Breast epithelium (tissue), 4 donors: ENCODE measurements at regions not wholly inside any gene's neighbourhood (a gene's known extent, or its start where the extent isn't known, plus 50 kb on each side); places are given as distances from the start of the nearest gene placed in this dataset.

Experiments
- DNase-seq, 2 donors: peaks; one replicate each; pipeline ENCODE4 v3.0.0-alpha.2; 2019; ENCODE audit warnings: low spot score in 2 of 2
- H3K27ac ChIP-seq, 2 donors: fragments of 200-600 bp; sonication (generic) in 1 of 2; one replicate each; pipeline ENCODE4 v1.5.1; 2016 to 2019; ENCODE audit warnings: mild to moderate bottlenecking in 1 of 2
- H3K27me3 ChIP-seq, 2 donors: fragments of 200-600 bp; sonication (generic) in 1 of 2; one replicate each; pipeline versions ENCODE4 v1.5.1 to v1.6.0; 2017 to 2019; ENCODE audit warnings: control low read depth in 1 of 2, mild to moderate bottlenecking in 1 of 2
- H3K36me3 ChIP-seq: fragments of 200-600 bp; one replicate; pipeline ENCODE4 v1.5.1; 2019
- H3K4me1 ChIP-seq, 2 donors: fragments of 200-600 bp; sonication (generic); one replicate each; pipeline ENCODE4 v1.5.1; 2016 to 2019; ENCODE audit warnings: control low read depth in 1 of 2
- H3K4me3 ChIP-seq, 3 donors: fragments of 200-600 bp; sonication (generic); 1 replicate in 2 of 3; 2 replicates in 1 of 3; pipeline ENCODE4 v1.5.1; 2016 to 2019; ENCODE audit warnings: mild to moderate bottlenecking in 3 of 3, moderate library complexity in 2 of 3
- H3K9me3 ChIP-seq, 2 donors: fragments of 200-600 bp; sonication (generic) in 1 of 2; one replicate each; pipeline ENCODE4 v1.5.1; 2016 to 2019; ENCODE audit warnings: control low read depth in 1 of 2
- POLR2A ChIP-seq: fragments of 450-650 bp; IDR thresholded peaks from one replicate; pipeline ENCODE4 v1.6.1; 2016; ENCODE audit warnings: antibody characterized with exemption, mild to moderate bottlenecking, moderate library complexity
- POLR2AphosphoS5 ChIP-seq, 3 donors: sonication (generic); formaldehyde crosslinking; IDR thresholded peaks; one replicate each; pipeline ENCODE4 v1.6.1; 2017; ENCODE audit warnings: antibody characterized with exemption in 3 of 3
- intact Hi-C: fragments of 100-400 bp; cut with DNase I; formaldehyde crosslinking; loops from one replicate; pipeline ENCODE4 v1.15.1; 2023; ENCODE audit warnings: low total_unique reads
- TF ChIP-seq, protein P1 (sequence below), 3 donors: fragments of 450-650 bp; IDR thresholded peaks; one replicate each; pipeline ENCODE4 v1.5.1; 2016 to 2017; ENCODE audit warnings: antibody characterized with exemption in 3 of 3, mild to moderate bottlenecking in 3 of 3, moderate library complexity in 3 of 3

DNA sequence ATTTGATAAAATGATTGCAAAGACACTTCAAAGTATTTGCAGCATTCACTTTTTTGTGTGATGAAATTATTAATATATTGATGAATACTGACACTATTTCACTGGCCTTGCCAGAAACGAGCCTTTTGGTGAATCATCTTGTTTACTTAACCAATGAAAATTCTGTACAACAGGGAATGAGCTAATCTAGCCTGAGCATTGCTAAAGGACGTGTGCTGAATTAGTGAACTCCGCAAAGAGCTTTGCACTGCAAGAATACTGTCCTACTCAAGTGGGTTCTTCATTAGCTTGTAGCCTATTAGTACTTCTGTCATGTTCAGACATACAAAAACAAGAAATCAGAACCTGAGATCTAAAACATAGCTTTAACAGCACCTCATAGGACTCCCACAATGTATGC, 172.0 kb upstream of the NRSN1 start:
- Histone ChIP-seq H3K9me3 (no peaks in the 10 kb centered on the region), H3K4me1 (no peaks in the 10 kb centered on the region), H3K27ac (no peak overlapping the region), H3K36me3 (no peaks in the 10 kb centered on the region), H3K27me3 (no peaks in the 10 kb centered on the region), H3K4me3 (no peak overlapping the region)
- DNase-seq, result no peak
- intact Hi-C loops, result no loop called here
- TF ChIP-seq, protein P1, sequence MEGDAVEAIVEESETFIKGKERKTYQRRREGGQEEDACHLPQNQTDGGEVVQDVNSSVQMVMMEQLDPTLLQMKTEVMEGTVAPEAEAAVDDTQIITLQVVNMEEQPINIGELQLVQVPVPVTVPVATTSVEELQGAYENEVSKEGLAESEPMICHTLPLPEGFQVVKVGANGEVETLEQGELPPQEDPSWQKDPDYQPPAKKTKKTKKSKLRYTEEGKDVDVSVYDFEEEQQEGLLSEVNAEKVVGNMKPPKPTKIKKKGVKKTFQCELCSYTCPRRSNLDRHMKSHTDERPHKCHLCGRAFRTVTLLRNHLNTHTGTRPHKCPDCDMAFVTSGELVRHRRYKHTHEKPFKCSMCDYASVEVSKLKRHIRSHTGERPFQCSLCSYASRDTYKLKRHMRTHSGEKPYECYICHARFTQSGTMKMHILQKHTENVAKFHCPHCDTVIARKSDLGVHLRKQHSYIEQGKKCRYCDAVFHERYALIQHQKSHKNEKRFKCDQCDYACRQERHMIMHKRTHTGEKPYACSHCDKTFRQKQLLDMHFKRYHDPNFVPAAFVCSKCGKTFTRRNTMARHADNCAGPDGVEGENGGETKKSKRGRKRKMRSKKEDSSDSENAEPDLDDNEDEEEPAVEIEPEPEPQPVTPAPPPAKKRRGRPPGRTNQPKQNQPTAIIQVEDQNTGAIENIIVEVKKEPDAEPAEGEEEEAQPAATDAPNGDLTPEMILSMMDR (IDR thresholded peaks at IDR 0.05), result no peak

- no peak overlapping the region for H3K27ac ChIP-seq
- no peaks in the 10 kb centered on the region for H3K36me3 ChIP-seq
- no peaks in the 10 kb centered on the region for H3K27me3 ChIP-seq
- no peaks in the 10 kb centered on the region for H3K9me3 ChIP-seq
- no peaks in the 10 kb centered on the region for H3K4me1 ChIP-seq
- H3K4me3 ChIP-seq, result no peak overlapping the region
- no peak for DNase-seq
- intact Hi-C loops, result loop anchor here (5.0 kb wide), 1 partner anchor 350 kb away; no protein-coding TSS in a partner anchor
- TF ChIP-seq, protein P1 (IDR thresholded peaks at IDR 0.05), result no peak
- TF ChIP-seq POLR2AphosphoS5 (IDR thresholded peaks at IDR 0.05) (no peak), POLR2A (no peak)
These were observed 169.0 kb upstream of the NRSN1 start for GRCh38 chr6:23957017-23957416.

- intact Hi-C loops, result loop anchor here (5.0 kb wide), 1 partner anchor 48 kb away; no protein-coding TSS in a partner anchor
- Histone ChIP-seq H3K27ac (no peak overlapping the region), H3K9me3 (no peaks in the 10 kb centered on the region), H3K36me3 (no peaks in the 10 kb centered on the region), H3K4me3 (no peak overlapping the region), H3K27me3 (no peaks in the 10 kb centered on the region), H3K4me1 (no peaks in the 10 kb centered on the region)
- no peak for DNase-seq
- TF ChIP-seq, protein P1 (IDR thresholded peaks at IDR 0.05), result no peak
- TF ChIP-seq POLR2A, result no peak
- TF ChIP-seq POLR2AphosphoS5 (IDR thresholded peaks at IDR 0.05), result no peak
These were observed 161.2 kb upstream of the NRSN1 start for GRCh38 chr6:23964865-23965264.

DNA sequence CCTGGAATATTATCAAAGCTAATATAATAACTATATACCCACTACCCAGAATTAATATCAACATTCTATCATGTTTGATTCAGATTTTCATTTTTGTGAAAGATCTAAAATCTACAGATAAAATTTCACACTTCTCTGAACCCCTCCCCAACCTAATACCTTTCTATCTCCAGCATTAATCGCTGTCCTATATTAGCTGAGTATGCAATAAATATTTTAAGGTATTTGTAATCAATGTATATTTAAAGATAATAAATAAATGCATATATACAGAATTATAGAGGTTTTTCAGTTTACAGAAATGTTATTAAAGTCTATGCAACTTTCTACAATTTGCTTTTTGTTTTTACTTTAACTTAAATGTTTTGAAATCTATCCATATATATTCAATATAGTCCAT, 156.7 kb upstream of the NRSN1 start:
- intact Hi-C loops, result no loop called here
- no peaks in the 10 kb centered on the region for H3K4me1 ChIP-seq
- no peak overlapping the region for H3K27ac ChIP-seq
- no peaks in the 10 kb centered on the region for H3K27me3 ChIP-seq
- no peak for TF ChIP-seq POLR2A
- no peak for TF ChIP-seq POLR2AphosphoS5 (IDR thresholded peaks at IDR 0.05)
- TF ChIP-seq, protein P1 (IDR thresholded peaks at IDR 0.05), result no peak
- no peak overlapping the region for H3K4me3 ChIP-seq
- no peaks in the 10 kb centered on the region for H3K9me3 ChIP-seq
- DNase-seq, result no peak
- H3K36me3 ChIP-seq, result no peaks in the 10 kb centered on the region

DNA sequence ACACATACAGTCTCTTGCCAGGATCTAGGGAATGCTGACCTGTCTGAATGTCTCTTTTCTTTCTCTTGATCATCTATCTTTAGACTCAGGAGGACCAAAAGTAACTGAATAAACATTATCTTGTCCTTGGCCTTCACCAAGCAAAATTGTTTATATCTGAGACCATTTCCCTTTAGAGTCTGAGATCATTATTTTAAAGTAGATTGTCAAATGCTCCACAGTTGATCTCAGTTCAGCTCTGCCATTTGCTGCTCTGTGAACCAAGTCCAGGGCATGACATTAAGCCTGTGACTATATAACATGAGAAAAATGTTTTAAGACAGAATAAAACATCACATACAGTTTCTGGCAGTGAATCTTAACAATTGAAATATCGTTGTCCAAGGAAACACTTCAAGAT, 148.3 kb upstream of the NRSN1 start:
- intact Hi-C loops, result no loop called here
- no peak for DNase-seq
- no peak overlapping the region for H3K4me3 ChIP-seq
- no peaks in the 10 kb centered on the region for H3K36me3 ChIP-seq
- TF ChIP-seq, protein P1 (IDR thresholded peaks at IDR 0.05), result no peak
- TF ChIP-seq POLR2AphosphoS5 (IDR thresholded peaks at IDR 0.05) (no peak), POLR2A (no peak)
- no peak overlapping the region for H3K27ac ChIP-seq
- H3K27me3 ChIP-seq, result no peaks in the 10 kb centered on the region
- H3K9me3 ChIP-seq, result no peaks in the 10 kb centered on the region
- H3K4me1 ChIP-seq, result no peaks in the 10 kb centered on the region
